ENCODE measurements at regions not wholly inside any gene's neighbourhood (a gene's known extent, or its start where the extent isn't known, plus 50 kb on each side); places are given as distances from the start of the nearest gene placed in this dataset.

- no peak for DNase-seq
These were observed 73.5 kb upstream of the ZFP42 start for GRCh38 chr4:187921946-187922623.

- DNase-seq, result no peak
These were observed 66.5 kb upstream of the ZFP42 start for GRCh38 chr4:187929024-187929423.

GRCh38 chr4:187934766-187935165 lies 60.8 kb upstream of the ZFP42 start:
- DNase-seq, result no peak

- no peak for DNase-seq
These were observed 58.0 kb upstream of the ZFP42 start for GRCh38 chr4:187937557-187937956.

GRCh38 chr4:187940299-187940698 lies 55.3 kb upstream of the ZFP42 start:
- no peak for DNase-seq

GRCh38 chr4:187942968-187943367 lies 52.6 kb upstream of the ZFP42 start:
- DNase-seq, result no peak

- DNase-seq, result no peak
These were observed 51.4 kb upstream of the ZFP42 start for GRCh38 chr4:187944179-187944578.
